ENCODE measurements at regions not wholly inside any gene's neighbourhood (a gene's known extent, or its start where the extent isn't known, plus 50 kb on each side); places are given as distances from the start of the nearest gene placed in this dataset.
"Not testable (repeated sequence)": the region's sequence is repeated elsewhere in the genome, so short reads cannot be mapped to it uniquely, and the experiment has no call there.

GRCh38 chr7:150047329-150047728, 173.6 kb downstream of the ATP6V0E2 start:
- peak; percentile 54 for DNase-seq

GRCh38 chr7:150047772-150048171, 174.0 kb downstream of the ATP6V0E2 start:
- peak; percentile 56 for DNase-seq

- peak; percentile 62 for DNase-seq
These were observed 174.7 kb downstream of the ATP6V0E2 start for GRCh38 chr7:150048244-150049011.

GRCh38 chr7:150049012-150049655, 175.4 kb downstream of the ATP6V0E2 start:
- peak; percentile 73 for DNase-seq

GRCh38 chr7:150053396-150053795, 179.6 kb downstream of the ATP6V0E2 start:
- peak; percentile 32 for DNase-seq

GRCh38 chr7:150054242-150054641, 180.5 kb downstream of the ATP6V0E2 start:
- DNase-seq: peak; percentile 56

- DNase-seq: not testable (repeated sequence)
These were observed 186.8 kb downstream of the ATP6V0E2 start for GRCh38 chr7:150060259-150061221.

GRCh38 chr7:150063195-150063594, 189.4 kb downstream of the ATP6V0E2 start:
- not testable (repeated sequence) for DNase-seq

- DNase-seq: not testable (repeated sequence)
These were observed 196.0 kb downstream of the ATP6V0E2 start for GRCh38 chr7:150069555-150070313.

- not testable (repeated sequence) for DNase-seq
These were observed 203.8 kb downstream of the ATP6V0E2 start for GRCh38 chr7:150077543-150077942.

- not testable (repeated sequence) for DNase-seq
These were observed 208.1 kb downstream of the ATP6V0E2 start for GRCh38 chr7:150081865-150082264.

GRCh38 chr7:150084724-150085123, 211.0 kb downstream of the ATP6V0E2 start:
- not testable (repeated sequence) for DNase-seq

GRCh38 chr7:150087478-150087877, 213.7 kb downstream of the ATP6V0E2 start:
- DNase-seq: not testable (repeated sequence)

GRCh38 chr7:150089139-150089538, 215.4 kb downstream of the ATP6V0E2 start:
- DNase-seq: not testable (repeated sequence)

- DNase-seq: not testable (repeated sequence)
These were observed 217.0 kb downstream of the ATP6V0E2 start for GRCh38 chr7:150090776-150091175.

GRCh38 chr7:150093897-150094296, 220.1 kb downstream of the ATP6V0E2 start:
- DNase-seq: not testable (repeated sequence)

GRCh38 chr7:150096213-150096994, 222.6 kb downstream of the ATP6V0E2 start:
- DNase-seq: not testable (repeated sequence)

GRCh38 chr7:150098592-150098991, 224.6 kb upstream of the LRRC61 start:
- DNase-seq: not testable (repeated sequence)

GRCh38 chr7:150101282-150101681, 221.9 kb upstream of the LRRC61 start:
- not testable (repeated sequence) for DNase-seq

GRCh38 chr7:150107283-150107682, 215.9 kb upstream of the LRRC61 start:
- not testable (repeated sequence) for DNase-seq

GRCh38 chr7:150110375-150110820, 212.8 kb upstream of the LRRC61 start:
- peak; percentile 70 for DNase-seq

All from islet precursor cell (in vitro differentiated cells).